GM23248 (cell line): ENCODE measurements at regions not wholly inside any gene's neighbourhood (a gene's known extent, or its start where the extent isn't known, plus 50 kb on each side); places are given as distances from the start of the nearest gene placed in this dataset.
A peak's percentile ranks its signal among the peaks of the same experiment; 100 is the strongest.

ENCODE experiments used
- DNase-seq: peaks from one replicate; pipeline ENCODE4 v3.0.0-alpha.2; 2015
- H2AFZ ChIP-seq: fragments of 200-600 bp; sonication (generic); 2 replicates; pipeline ENCODE4 v1.6.1; 2016; ENCODE audit warnings: antibody characterized with exemption
- H3F3A ChIP-seq: fragments of 200-600 bp; sonication (generic); 2 replicates; pipeline ENCODE4 v1.6.1; 2016; ENCODE audit warnings: mild to moderate bottlenecking, antibody characterized with exemption, mixed run types; ENCODE audit not compliant: insufficient read depth
- H3K27ac ChIP-seq: fragments of 200-600 bp; sonication (generic); 2 replicates; pipeline ENCODE4 v1.5.1; 2016; ENCODE audit warnings: mild to moderate bottlenecking
- H3K27me3 ChIP-seq: fragments of 200-600 bp; sonication (generic); replicated peaks from 2 replicates; pipeline ENCODE4 v1.6.1; 2016; ENCODE audit warnings: mild to moderate bottlenecking; ENCODE audit not compliant: insufficient read depth
- H3K36me3 ChIP-seq: fragments of 200-600 bp; sonication (generic); 2 replicates; pipeline ENCODE4 v1.6.1; 2016; ENCODE audit warnings: low read depth, mild to moderate bottlenecking
- H3K4me1 ChIP-seq: fragments of 200-600 bp; sonication (generic); 2 replicates; pipeline ENCODE4 v1.6.1; 2016; ENCODE audit warnings: mild to moderate bottlenecking; ENCODE audit not compliant: insufficient read depth
- H3K4me2 ChIP-seq: fragments of 200-600 bp; sonication (generic); one replicate; pipeline ENCODE4 v1.6.1; 2016; ENCODE audit warnings: mild to moderate bottlenecking; ENCODE audit not compliant: unreplicated experiment
- H3K4me3 ChIP-seq: fragments of 200-600 bp; sonication (generic); 2 replicates; pipeline ENCODE4 v1.5.1; 2016; ENCODE audit warnings: mild to moderate bottlenecking
- H3K79me2 ChIP-seq: fragments of 200-600 bp; sonication (generic); 2 replicates; pipeline ENCODE4 v1.6.1; 2016; ENCODE audit warnings: mild to moderate bottlenecking; ENCODE audit not compliant: insufficient read depth
- H3K9ac ChIP-seq: fragments of 200-600 bp; sonication (generic); 2 replicates; pipeline ENCODE4 v1.6.1; 2016; ENCODE audit warnings: mild to moderate bottlenecking
- H3K9me2 ChIP-seq: fragments of 200-600 bp; sonication (generic); 2 replicates; pipeline ENCODE4 v1.6.1; 2016; ENCODE audit warnings: mixed run types, mild to moderate bottlenecking, moderate library complexity; ENCODE audit not compliant: insufficient read depth
- H3K9me3 ChIP-seq: fragments of 200-600 bp; sonication (generic); one replicate; pipeline ENCODE4 v1.6.1; 2017; ENCODE audit warnings: low read depth
- H4K20me1 ChIP-seq: fragments of 200-600 bp; sonication (generic); 2 replicates; pipeline ENCODE4 v1.6.0; 2016; ENCODE audit not compliant: insufficient read depth
- EZH2 ChIP-seq: fragments of 200-600 bp; sonication (generic); IDR thresholded peaks from 2 replicates; pipeline ENCODE4 v1.6.1; 2018; ENCODE audit warnings: antibody characterized with exemption, mild to moderate bottlenecking; ENCODE audit not compliant: insufficient read depth, poor library complexity, severe bottlenecking
- EZH2phosphoT487 ChIP-seq: fragments of 200-600 bp; sonication (generic); IDR thresholded peaks from 2 replicates; pipeline ENCODE4 v1.6.1; 2018; ENCODE audit warnings: antibody characterized with exemption, moderate library complexity, mild to moderate bottlenecking, low read depth; ENCODE audit not compliant: insufficient read depth
- WGBS, 2 experiments: methylation state at CpG; one replicate each; pipeline ENCODE4 v1.1.6; 2015 to 2017; ENCODE audit warnings: low lambda C conversion rate in 2 of 2, low coverage in 1 of 2; ENCODE audit errors: missing lambda C conversion rate in 2 of 2; 5-methylcytosine and 5-hydroxymethylcytosine counted together
- in situ Hi-C: fragments of 300-500 bp; cut with MboI; formaldehyde crosslinking; loops from 2 replicates; pipeline ENCODE4 v1.15.0; 2020

DNA sequence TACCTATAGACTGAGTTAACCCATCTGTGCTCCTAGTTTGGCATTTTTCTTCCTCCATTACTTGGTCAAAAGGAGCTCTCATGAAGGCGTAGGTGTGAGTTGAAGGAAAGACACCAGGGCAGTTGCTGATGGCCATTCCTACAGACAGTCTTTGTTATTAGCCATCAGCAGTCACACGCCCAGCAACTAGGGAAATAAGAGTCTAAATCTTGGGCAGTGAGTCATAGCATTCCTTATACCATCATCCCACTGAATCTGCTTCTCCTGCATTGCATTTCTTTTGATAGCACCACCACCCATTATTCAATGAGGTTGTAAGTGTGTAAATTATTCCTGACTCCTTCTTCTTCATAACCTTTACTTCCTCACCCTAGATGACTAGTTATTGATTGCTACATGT, 150.9 kb upstream of the IGF1 start:
- Histone ChIP-seq H3K27me3 (no peaks in the 10 kb centered on the region), H3K36me3 (no peaks in the 10 kb centered on the region), H3K27ac (peak overlapping the region; percentile 88), H2AFZ (peak overlapping the region; percentile 31; the same call in 1 of the 2 replicates), H3K9me2 (no peaks in the 10 kb centered on the region), H3K9me3 (no peaks in the 10 kb centered on the region), H3K4me1 (peaks cover 57% of the 10 kb centered on the region), H3F3A (peaks cover 50% of the 10 kb centered on the region), H3K9ac (peak overlapping the region; percentile 45; the same call in 1 of the 2 replicates), H3K4me2 (no peak overlapping the region), H3K4me3 (no peak overlapping the region), H3K79me2 (no peaks in the 10 kb centered on the region), H4K20me1 (no peaks in the 10 kb centered on the region)
- in situ Hi-C loops = no loop called here
- 14 to 17% methylated on average over 2 of the region's 2 CpGs for WGBS, 2 experiments
- DNase-seq = peak; percentile 92
- TF ChIP-seq EZH2phosphoT487 (no peak), EZH2 (no peak)

DNA sequence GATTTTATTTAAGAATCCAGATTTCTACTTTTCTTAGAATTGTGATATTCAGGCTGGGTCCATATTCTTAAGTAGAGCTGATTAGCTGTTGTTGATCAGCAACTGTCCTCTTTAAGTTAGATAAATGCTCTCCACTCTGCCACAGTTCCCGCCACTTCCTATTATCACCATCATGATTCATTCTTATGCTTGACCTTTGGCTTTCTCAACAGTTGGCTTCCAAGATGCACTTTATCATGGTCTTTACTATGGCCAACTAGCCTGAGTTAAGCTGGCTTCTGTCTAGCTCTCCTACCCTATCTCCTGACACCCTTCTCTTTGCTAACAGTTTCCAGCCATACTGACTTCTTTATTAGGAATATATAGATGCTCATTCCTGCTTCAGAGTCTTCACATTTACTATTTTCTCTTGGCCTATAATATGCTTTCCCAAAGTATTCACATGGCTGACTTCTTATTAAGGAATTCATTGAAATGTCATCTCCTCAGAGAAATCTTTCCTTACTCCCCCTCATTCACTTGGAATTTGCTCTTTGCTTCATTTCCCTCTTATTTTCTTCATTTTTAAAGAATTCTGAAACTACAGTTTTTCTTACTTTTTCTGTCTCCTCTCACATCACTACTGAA, 149.0 kb upstream of the IGF1 start:
- Histone ChIP-seq H3K27ac (peak overlapping the region; percentile 88), H3K79me2 (no peaks in the 10 kb centered on the region), H2AFZ (peak overlapping the region; percentile 14), H3K27me3 (no peaks in the 10 kb centered on the region), H3K9ac (no peak overlapping the region), H3K36me3 (no peaks in the 10 kb centered on the region), H4K20me1 (no peaks in the 10 kb centered on the region), H3K4me3 (no peak overlapping the region), H3K4me2 (peak overlapping the region; percentile 21), H3K9me2 (no peaks in the 10 kb centered on the region), H3K4me1 (peaks cover 47% of the 10 kb centered on the region), H3F3A (peaks cover 39% of the 10 kb centered on the region), H3K9me3 (no peaks in the 10 kb centered on the region)
- in situ Hi-C loops = no loop called here
- 42 to 50% methylated on average over 1 of the region's 1 CpG for WGBS, 2 experiments
- peak; percentile 64 for DNase-seq
- no peak for TF ChIP-seq EZH2
- TF ChIP-seq EZH2phosphoT487 = no peak

DNA sequence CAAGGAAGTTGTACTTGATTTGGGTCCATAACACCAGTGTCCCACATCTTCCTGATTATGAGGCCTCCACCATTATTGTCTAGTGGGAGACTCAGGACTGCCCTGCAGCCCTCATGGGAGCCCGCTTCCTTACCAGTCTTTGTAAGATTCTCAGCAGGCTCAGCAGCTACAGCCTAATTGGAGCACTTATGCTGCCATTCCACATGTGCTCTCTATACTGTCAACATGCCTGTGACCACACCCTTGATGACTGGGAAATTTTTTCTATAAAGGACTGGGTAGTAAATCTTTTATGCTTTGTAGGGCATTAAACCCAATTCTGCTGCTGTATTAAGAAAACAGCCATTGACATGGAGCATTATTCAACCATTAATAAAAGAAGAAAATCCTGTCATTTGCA, 145.5 kb upstream of the IGF1 start:
- H3K4me1 ChIP-seq = peaks cover 23% of the 10 kb centered on the region

DNA sequence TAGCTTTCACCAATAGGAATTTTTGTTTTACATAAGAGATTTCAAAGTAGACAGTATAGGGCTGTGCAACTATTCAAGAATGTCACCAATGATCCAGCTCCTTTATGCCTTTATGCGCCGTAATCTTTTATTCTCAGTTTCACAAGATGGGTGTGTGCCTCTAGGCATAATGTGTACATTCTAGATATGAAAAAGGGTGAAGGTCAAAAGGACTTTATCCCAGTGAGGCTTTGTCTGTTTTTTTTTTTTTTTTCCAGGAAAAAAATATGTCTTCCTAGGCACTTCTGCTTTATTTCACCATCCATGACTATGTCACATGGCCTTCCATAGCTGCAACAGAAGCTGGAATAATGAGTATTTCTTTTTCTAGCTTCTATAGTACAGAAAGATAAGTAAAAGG, 142.3 kb upstream of the IGF1 start:
- no peaks in the 10 kb centered on the region for H3K9me3 ChIP-seq
- no peaks in the 10 kb centered on the region for H3F3A ChIP-seq
- TF ChIP-seq EZH2 = no peak
- no peak for TF ChIP-seq EZH2phosphoT487
- in situ Hi-C loops = no loop called here
- H3K9me2 ChIP-seq = no peaks in the 10 kb centered on the region; the same call in 1 of the 2 replicates
- no peak overlapping the region for H3K27ac ChIP-seq
- H4K20me1 ChIP-seq = no peaks in the 10 kb centered on the region
- WGBS, 2 experiments = 74 to 78% methylated on average over 2 of the region's 2 CpGs
- no peak overlapping the region for H3K9ac ChIP-seq
- H3K27me3 ChIP-seq = no peaks in the 10 kb centered on the region
- H3K36me3 ChIP-seq = no peaks in the 10 kb centered on the region
- H3K4me2 ChIP-seq = no peak overlapping the region
- no peak overlapping the region for H3K4me3 ChIP-seq
- no peak overlapping the region for H2AFZ ChIP-seq
- H3K79me2 ChIP-seq = no peaks in the 10 kb centered on the region
- DNase-seq = no peak
- no peaks in the 10 kb centered on the region for H3K4me1 ChIP-seq

More for the DNA sequence above, 145.5 kb upstream of the IGF1 start:
- Histone ChIP-seq H3K4me2 (no peak overlapping the region), H3K36me3 (no peaks in the 10 kb centered on the region), H2AFZ (no peak overlapping the region), H3K9ac (no peak overlapping the region), H3K27ac (no peak overlapping the region), H4K20me1 (no peaks in the 10 kb centered on the region), H3K27me3 (no peaks in the 10 kb centered on the region), H3F3A (peaks cover 19% of the 10 kb centered on the region), H3K79me2 (no peaks in the 10 kb centered on the region), H3K9me2 (no peaks in the 10 kb centered on the region; the same call in 1 of the 2 replicates), H3K9me3 (no peaks in the 10 kb centered on the region), H3K4me3 (no peak overlapping the region)
- in situ Hi-C loops = no loop called here
- TF ChIP-seq EZH2phosphoT487 (no peak), EZH2 (no peak)
- no peak for DNase-seq
- 64 to 71% methylated on average over 1 of the region's 1 CpG for WGBS, 2 experiments
